Effector memory CD4-positive, alpha-beta T cell (primary cell): ENCODE measurements at regions not wholly inside any gene's neighbourhood (a gene's known extent, or its start where the extent isn't known, plus 50 kb on each side); places are given as distances from the start of the nearest gene placed in this dataset.
"Not testable (repeated sequence)": the region's sequence is repeated elsewhere in the genome, so short reads cannot be mapped to it uniquely, and the experiment has no call there.

ENCODE experiments used
- DNase-seq, 3 donors: peaks; one replicate each; pipeline ENCODE4 v3.0.0-alpha.2; 2020
- H3K27ac ChIP-seq: 2 replicates; pipeline ENCODE4 v1.7.0; 2013; ENCODE audit warnings: mild to moderate bottlenecking, low read length, moderate library complexity; ENCODE audit not compliant: insufficient read depth, poor library complexity, severe bottlenecking
- H3K27me3 ChIP-seq: replicated peaks from 2 replicates; pipeline ENCODE4 v1.7.0; 2013; ENCODE audit warnings: mild to moderate bottlenecking, low read length; ENCODE audit not compliant: insufficient read depth, control insufficient read depth, poor library complexity, severe bottlenecking
- H3K36me3 ChIP-seq: 2 replicates; pipeline ENCODE4 v1.7.0; 2013; ENCODE audit warnings: mild to moderate bottlenecking, low read length, moderate library complexity; ENCODE audit not compliant: control insufficient read depth, insufficient read depth
- H3K4me1 ChIP-seq: 2 replicates; pipeline ENCODE4 v1.7.0; 2013; ENCODE audit warnings: low read length, mild to moderate bottlenecking; ENCODE audit not compliant: control insufficient read depth, insufficient read depth, poor library complexity, severe bottlenecking
- H3K4me3 ChIP-seq: 2 replicates; pipeline ENCODE4 v1.7.0; 2013; ENCODE audit warnings: low read length, low read depth, mild to moderate bottlenecking; ENCODE audit not compliant: insufficient read depth, poor library complexity, severe bottlenecking
- H3K9me3 ChIP-seq: 2 replicates; pipeline ENCODE4 v1.7.0; 2013; ENCODE audit warnings: mild to moderate bottlenecking, low read length, moderate library complexity; ENCODE audit not compliant: control insufficient read depth

DNA sequence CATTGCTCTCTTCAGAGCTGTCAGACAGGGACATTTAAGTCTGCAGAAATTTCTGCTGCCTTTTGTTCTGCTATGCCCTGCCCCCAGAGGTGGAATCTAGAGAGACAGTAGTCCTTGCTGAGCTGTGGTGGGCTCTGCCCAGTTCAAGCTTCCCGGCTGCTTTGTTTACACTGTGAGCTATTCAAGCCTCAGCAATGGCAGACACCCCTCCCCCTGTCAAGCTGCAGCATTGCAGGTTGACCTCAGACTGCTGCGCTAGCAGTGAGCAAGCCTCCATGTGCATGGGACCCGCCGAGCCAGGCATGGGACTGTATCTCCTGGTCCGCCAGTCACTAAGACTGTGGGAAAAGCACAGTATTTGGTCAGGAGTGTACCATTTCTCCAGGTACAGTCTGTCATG is 53.6 kb upstream of the MAPK10 start:
- not testable (repeated sequence) for DNase-seq, H3K4me3 ChIP-seq, H3K36me3 ChIP-seq, H3K27me3 ChIP-seq, H3K9me3 ChIP-seq, H3K27ac ChIP-seq, H3K4me1 ChIP-seq

DNA sequence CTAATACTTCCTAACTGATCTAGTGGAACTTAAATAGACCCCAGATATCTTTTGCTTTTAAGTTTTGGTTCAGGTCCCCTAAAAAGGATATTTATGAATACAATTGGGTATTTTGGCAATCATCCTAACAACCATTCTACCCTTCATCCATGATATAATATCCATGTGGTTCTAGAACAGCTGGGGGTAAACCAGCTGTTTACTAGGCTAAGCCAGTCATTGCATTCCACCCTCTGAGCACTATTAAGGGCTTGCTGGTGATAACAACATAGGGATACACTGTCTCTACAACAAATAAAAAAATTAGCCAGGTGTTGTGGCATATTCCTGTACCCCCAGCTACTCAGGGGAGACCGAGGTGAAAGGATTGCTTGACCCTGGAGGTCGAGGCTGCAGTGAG is 54.8 kb upstream of the MAPK10 start:
- Histone ChIP-seq H3K9me3 (no peaks in the 10 kb centered on the region), H3K4me3 (no peak overlapping the region), H3K27me3 (no peaks in the 10 kb centered on the region), H3K27ac (no peak overlapping the region), H3K4me1 (no peaks in the 10 kb centered on the region), H3K36me3 (no peaks in the 10 kb centered on the region)
- DNase-seq = no peak

DNA sequence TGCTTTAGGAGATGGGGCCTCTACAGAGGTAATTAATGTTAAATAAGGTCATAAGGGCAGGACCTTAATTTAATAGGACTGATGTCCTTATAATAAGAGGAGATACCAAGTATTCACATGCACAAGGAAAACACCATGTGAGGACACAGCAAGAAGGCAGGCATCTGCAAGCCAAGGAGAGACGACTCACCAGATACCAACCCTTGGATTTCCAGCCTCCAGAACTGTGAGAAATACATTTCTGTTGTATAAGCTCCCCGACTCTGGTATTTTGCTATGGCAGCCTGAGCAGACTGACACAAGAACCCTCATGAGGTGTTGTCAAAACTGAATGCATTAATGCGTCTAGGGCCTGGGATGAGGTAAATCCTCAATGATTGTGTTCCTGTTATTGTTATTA is 56.2 kb upstream of the MAPK10 start:
- H3K36me3 ChIP-seq = no peaks in the 10 kb centered on the region
- no peak overlapping the region for H3K27ac ChIP-seq
- DNase-seq = no peak
- no peak overlapping the region for H3K4me3 ChIP-seq
- H3K27me3 ChIP-seq = no peaks in the 10 kb centered on the region
- no peaks in the 10 kb centered on the region for H3K4me1 ChIP-seq
- H3K9me3 ChIP-seq = no peaks in the 10 kb centered on the region

DNA sequence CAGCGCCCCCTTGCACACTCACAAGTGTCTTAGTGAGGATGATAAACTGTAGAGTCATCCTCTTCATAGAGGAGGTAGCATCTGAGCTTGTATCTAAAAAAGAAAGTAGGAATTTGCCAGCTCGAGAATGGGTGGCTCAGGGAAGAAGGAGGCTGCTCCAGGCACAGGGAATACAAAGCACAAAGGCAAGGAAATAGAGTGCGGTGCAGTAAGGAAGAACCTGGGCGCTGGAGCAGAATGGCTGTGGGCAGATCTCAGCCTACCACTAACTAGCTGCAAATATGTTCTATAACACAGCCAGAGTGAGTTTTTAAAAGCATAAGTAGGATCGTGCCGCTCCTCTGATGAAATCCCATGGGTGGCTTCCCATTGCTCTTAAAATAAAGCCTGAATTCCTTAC is 61.6 kb upstream of the MAPK10 start:
- Histone ChIP-seq H3K27me3 (no peaks in the 10 kb centered on the region), H3K27ac (no peak overlapping the region), H3K9me3 (no peaks in the 10 kb centered on the region), H3K4me3 (no peak overlapping the region), H3K4me1 (no peaks in the 10 kb centered on the region), H3K36me3 (no peaks in the 10 kb centered on the region)
- DNase-seq = no peak

DNA sequence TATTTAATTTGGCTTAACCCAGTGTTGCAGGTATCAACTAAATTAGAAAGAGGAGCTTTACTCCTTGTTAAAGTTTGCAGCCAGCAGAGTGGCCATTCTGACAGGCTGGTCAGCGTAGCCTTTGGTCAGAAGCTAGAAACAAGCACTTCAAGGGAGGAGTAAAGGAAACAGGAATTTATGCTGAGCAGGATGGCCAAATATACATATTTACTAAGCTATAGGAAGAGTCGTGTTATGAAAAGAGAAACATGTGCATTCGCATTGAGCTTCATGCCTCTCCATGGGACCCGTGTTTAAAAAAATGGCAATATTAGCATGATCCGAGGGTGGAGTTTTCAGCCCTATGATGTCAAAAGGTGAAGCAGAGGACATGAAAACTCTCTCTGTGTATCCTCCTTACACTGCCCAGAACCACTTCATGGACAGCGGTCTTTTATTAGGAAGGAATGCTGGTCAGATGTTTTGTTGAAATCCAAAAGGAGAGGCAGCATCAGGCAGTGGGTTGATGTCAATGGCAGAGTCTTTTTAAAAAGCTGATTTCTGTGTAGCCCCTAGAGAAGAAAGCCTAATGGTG is 71.8 kb upstream of the MAPK10 start:
- Histone ChIP-seq H3K36me3 (no peaks in the 10 kb centered on the region), H3K27me3 (no peaks in the 10 kb centered on the region), H3K27ac (no peak overlapping the region), H3K4me1 (no peaks in the 10 kb centered on the region), H3K4me3 (no peak overlapping the region), H3K9me3 (no peaks in the 10 kb centered on the region)
- DNase-seq = no peak

DNA sequence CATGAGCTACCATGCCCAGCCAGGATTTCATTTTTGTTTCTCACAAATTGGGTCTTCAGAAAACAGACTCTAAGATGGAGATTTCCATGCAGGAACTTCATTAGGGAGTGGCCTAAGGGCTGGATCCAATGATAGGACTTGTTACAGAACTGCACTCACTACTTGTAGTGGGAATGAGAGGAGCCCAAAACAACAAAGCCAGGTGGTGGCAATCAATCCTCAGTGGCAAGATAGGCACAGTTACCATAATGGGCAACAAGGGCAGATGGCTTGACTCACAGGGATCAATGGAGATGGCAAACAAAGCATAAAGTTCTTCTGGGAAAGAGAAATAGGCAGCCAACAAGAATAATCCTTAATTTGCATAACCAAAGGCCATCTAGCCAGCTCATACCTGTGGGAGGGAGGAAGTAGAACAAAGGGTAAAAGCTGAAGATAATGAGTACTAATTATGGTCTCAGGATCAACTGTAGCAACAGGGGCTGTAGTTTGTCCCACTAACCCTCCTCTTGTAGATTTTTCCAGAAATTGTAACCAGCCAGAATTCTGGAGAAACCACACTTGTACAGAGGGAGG is 72.8 kb upstream of the MAPK10 start:
- H3K36me3 ChIP-seq = no peaks in the 10 kb centered on the region
- no peak overlapping the region for H3K4me3 ChIP-seq
- H3K27me3 ChIP-seq = no peaks in the 10 kb centered on the region
- no peaks in the 10 kb centered on the region for H3K9me3 ChIP-seq
- H3K4me1 ChIP-seq = no peaks in the 10 kb centered on the region
- H3K27ac ChIP-seq = no peak overlapping the region
- DNase-seq = no peak

DNA sequence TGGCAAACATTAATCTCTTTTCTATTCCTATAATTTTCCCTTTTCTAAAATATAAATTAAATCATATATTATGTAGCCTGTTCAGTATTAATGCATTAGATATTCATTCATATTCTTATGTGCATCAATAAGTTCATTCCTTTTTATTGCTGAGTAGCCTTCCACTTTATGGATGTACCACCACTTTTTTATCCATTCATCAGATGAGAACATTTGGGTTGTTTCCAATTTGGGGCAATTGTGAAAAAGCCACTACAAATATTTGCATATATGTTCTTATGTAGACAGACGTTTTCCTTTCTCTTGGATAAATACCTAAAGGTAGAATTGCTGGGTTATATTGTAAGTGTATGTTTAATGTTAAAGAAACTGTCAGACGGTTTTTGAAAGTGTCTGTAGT is 79.4 kb upstream of the MAPK10 start:
- Histone ChIP-seq H3K27me3 (no peaks in the 10 kb centered on the region), H3K36me3 (no peaks in the 10 kb centered on the region), H3K9me3 (no peaks in the 10 kb centered on the region), H3K27ac (no peak overlapping the region), H3K4me3 (no peak overlapping the region), H3K4me1 (no peaks in the 10 kb centered on the region)
- no peak for DNase-seq

DNA sequence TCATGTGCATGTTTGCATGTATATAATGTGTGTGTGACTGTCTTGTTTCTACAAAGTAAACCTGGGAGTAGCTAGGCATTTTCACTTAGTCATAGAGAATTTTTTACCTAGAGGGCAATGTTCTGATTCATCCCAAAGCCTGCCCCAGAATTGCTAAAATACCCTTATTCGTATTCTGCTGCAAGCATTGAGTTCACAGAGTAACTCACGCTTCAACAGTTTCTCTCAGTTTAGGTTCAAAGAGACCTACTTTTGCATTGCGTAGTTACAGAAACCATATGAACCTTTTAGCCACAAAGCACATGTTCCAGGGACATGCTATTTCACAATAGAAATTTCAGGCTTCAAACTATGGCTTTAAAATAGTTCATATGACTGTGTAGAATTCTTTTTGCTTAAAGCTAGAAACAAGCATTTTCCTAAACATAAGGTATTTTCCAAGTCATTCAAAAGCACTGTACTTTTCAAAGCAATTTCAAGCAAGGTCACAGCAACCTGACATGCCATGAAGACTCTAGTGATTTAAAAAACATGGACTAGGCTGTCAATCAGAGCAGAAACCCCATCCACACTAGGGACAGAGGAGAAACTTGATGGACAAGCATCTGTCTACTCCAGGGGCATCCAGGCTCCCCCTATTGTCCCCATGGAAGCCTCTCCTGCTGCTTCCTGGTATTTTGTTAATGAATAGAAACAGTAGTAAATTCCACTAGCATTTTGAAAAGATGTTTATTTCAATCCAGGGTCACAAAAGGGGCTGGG is 81.5 kb upstream of the MAPK10 start:
- DNase-seq = no peak
- no peaks in the 10 kb centered on the region for H3K4me1 ChIP-seq
- no peaks in the 10 kb centered on the region for H3K9me3 ChIP-seq
- no peaks in the 10 kb centered on the region for H3K27me3 ChIP-seq
- H3K36me3 ChIP-seq = no peaks in the 10 kb centered on the region
- H3K4me3 ChIP-seq = no peak overlapping the region
- H3K27ac ChIP-seq = no peak overlapping the region

DNA sequence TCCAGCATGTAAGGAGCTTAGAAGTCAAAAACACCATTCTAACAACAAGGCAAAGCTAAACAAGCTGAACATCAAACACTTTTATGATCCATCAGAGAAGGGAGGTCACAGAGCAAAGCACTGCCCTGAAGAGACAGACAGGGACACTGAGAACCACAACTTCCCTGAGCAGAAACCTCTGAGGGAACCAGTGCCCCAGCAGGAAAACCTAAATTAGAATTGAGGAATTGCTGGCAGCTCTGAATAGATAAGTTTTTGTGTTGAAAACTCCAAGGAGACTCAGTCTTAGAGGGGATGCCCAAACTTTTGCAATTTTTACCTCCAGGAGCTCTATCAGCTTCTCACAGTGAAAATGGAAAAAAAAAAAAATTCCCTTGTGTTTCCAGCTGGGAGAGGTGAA is 83.0 kb upstream of the MAPK10 start:
- H3K4me1 ChIP-seq = no peaks in the 10 kb centered on the region
- DNase-seq = no peak

DNA sequence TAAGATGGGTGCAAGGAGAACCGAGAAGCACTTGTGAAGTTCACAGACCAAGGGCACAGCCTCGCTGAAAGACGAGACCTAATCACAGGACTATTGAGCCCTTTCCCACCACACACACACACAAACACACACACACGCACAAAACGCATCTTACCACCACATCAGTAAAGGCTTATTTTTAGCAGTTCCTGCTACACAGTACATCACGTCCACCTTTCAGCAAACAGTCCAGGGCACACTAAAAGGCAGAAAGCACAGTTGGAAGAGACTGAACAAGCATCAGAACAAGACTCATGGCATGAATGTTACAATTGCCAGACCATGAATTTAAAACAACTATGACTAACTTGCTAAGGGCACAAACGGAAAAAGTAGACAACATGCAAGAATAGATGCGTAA is 83.6 kb upstream of the MAPK10 start:
- Histone ChIP-seq H3K9me3 (no peaks in the 10 kb centered on the region), H3K36me3 (no peaks in the 10 kb centered on the region), H3K4me3 (no peak overlapping the region), H3K27ac (no peak overlapping the region), H3K4me1 (no peaks in the 10 kb centered on the region), H3K27me3 (no peaks in the 10 kb centered on the region)
- no peak for DNase-seq

More for the DNA sequence above, 83.0 kb upstream of the MAPK10 start:
- no peak overlapping the region for H3K4me3 ChIP-seq
- no peaks in the 10 kb centered on the region for H3K27me3 ChIP-seq
- no peaks in the 10 kb centered on the region for H3K36me3 ChIP-seq
- no peaks in the 10 kb centered on the region for H3K9me3 ChIP-seq
- H3K27ac ChIP-seq = no peak overlapping the region
